Stomach smooth muscle (tissue), 2 donors: ENCODE measurements at regions not wholly inside any gene's neighbourhood (a gene's known extent, or its start where the extent isn't known, plus 50 kb on each side); places are given as distances from the start of the nearest gene placed in this dataset.

Source experiments
- H3K27ac ChIP-seq: one replicate; pipeline ENCODE4 v1.7.0; 2013; ENCODE audit warnings: mild to moderate bottlenecking, low read length, inconsistent platforms
- H3K27me3 ChIP-seq, 2 donors: one replicate each; pipeline ENCODE4 v1.7.0; 2013; ENCODE audit warnings: low read length in 2 of 2; ENCODE audit not compliant: insufficient read depth in 2 of 2, control insufficient read depth in 1 of 2
- H3K36me3 ChIP-seq, 2 donors: one replicate each; pipeline ENCODE4 v1.7.0; 2013; ENCODE audit warnings: low read length in 2 of 2; ENCODE audit not compliant: control insufficient read depth in 2 of 2, insufficient read depth in 2 of 2
- H3K4me1 ChIP-seq: one replicate; pipeline ENCODE4 v1.7.0; 2013; ENCODE audit warnings: low read length; ENCODE audit not compliant: control insufficient read depth, insufficient read depth
- H3K4me3 ChIP-seq, 2 donors: one replicate each; pipeline ENCODE4 v1.7.0; 2013; ENCODE audit warnings: low read length in 2 of 2
- H3K9ac ChIP-seq, 2 donors: one replicate each; pipeline ENCODE4 v1.7.0; 2013; ENCODE audit warnings: low read length in 2 of 2, mild to moderate bottlenecking in 1 of 2
- H3K9me3 ChIP-seq, 2 donors: one replicate each; pipeline ENCODE4 v1.7.0; 2013; ENCODE audit warnings: low read length in 2 of 2; ENCODE audit not compliant: control insufficient read depth in 2 of 2
- donor health status: healthy.
- donor health status: Pancreatic carcinoma.

DNA sequence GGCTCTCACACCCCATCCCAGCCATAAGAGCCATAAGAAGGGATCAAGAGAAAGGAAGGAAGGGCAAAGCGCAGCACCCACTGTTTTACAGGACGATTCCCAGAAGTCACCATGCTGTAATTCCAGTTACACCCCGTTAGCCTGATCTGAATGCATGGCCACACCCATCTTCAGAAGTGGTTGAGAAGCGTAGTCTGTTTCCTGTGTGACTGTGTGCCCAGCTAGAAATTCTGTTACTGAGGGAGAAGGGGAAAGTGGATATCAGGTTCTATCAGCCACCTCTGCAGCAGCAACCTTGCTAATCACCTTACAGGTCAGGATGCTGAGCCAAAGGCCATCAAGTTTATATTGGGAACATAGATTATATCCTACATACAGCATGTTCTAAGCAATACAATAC is 260.0 kb downstream of the ABHD5 start:
- Histone ChIP-seq H3K27ac (no peak overlapping the region), H3K4me1 (no peaks in the 10 kb centered on the region), H3K9ac (no peak overlapping the region), H3K36me3 (no peaks in the 10 kb centered on the region), H3K4me3 (no peak overlapping the region), H3K9me3 (no peaks in the 10 kb centered on the region), H3K27me3 (peaks cover 9 to 16% of the 10 kb centered on the region in 2 donors)

DNA sequence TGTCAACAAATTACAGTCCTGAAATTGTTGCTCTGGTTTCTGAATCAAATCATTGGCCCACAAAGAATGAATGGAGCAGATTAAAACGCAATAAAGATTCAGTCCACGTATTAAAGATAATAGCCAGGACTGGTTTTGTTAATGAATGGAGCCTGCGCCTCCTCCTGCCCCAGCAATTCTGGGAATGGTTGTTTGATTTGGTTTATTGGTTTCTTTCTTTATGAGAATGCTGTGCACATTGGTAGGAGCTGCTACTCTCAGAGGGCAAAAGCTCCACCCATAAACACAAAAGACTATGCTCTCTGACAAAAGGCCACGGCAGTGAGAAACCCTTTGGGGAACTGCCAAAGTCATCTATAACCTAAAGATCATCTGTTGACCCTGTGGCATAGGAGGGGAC is 261.1 kb downstream of the ABHD5 start:
- Histone ChIP-seq H3K9me3 (no peaks in the 10 kb centered on the region), H3K27me3 (peaks cover 9 to 16% of the 10 kb centered on the region in 2 donors), H3K4me3 (no peak overlapping the region), H3K9ac (no peak overlapping the region), H3K4me1 (no peaks in the 10 kb centered on the region), H3K27ac (no peak overlapping the region), H3K36me3 (no peaks in the 10 kb centered on the region)

DNA sequence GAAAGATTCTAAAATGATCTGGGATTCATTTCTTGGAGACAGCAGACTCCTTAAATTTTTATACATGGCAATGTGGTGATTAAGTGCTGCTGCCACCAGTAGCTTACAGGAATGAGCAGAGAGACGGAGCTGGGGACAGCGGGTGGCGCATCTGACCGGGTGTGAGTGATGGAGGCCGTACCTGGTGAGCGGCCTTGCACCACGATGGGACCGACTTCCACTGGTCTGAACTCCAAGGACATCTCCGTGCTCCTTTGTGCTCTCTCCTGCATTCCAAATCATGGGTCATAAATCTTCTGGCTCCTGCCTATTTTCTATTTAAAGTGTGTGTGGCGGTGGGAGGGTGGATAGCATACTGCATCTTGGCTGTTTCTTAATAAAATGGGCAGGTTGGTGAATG is 262.6 kb downstream of the ABHD5 start:
- H3K4me1 ChIP-seq = no peaks in the 10 kb centered on the region
- no peak overlapping the region for H3K27ac ChIP-seq
- no peak overlapping the region for H3K9ac ChIP-seq

DNA sequence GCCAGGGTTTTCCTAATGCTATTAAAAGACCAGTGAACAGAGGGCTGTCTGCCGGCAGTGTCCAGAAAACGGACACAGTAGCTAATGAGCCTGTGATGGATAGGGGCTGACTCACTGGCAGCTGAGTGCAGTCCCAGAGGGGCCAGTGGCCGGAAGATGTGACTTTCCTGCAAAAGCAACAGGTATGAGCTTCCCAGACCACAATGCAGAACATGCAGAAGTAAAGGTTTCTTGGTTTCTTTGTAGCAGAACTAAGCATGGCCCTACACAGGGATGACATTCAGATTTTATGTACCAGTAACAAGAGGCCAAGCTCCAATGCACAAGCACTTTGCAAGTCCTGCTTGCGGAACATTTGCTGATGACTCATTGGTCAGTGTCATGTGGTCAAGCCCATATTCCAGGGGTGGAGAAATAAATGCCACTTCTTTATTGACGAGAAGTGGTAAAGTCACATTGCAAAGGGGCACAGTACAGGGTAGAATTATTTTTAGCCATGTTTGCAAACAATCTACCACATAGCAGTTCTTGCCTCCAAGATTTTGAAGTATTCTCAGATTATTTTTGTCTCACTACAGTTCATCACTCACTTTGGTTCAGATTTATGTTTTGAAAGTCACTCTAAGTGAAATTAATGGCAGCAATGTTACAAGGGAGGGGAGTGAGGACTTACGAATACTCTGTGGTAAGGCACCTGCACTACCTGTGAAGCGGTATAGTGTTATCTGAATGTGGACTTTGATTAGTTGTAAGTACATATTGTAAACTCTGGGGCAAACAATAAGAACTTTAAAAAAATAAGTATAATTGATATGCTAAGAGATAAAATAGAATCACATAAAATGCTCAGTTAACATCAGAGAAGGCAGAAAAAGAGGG is 263.3 kb downstream of the ABHD5 start:
- H3K36me3 ChIP-seq = no peaks in the 10 kb centered on the region
- H3K27ac ChIP-seq = no peak overlapping the region
- H3K9ac ChIP-seq = no peak overlapping the region
- H3K9me3 ChIP-seq = no peaks in the 10 kb centered on the region
- H3K27me3 ChIP-seq = peaks cover 9 to 18% of the 10 kb centered on the region in 2 donors
- H3K4me1 ChIP-seq = no peaks in the 10 kb centered on the region
- no peak overlapping the region for H3K4me3 ChIP-seq

More for the DNA sequence above, 262.6 kb downstream of the ABHD5 start:
- H3K36me3 ChIP-seq = no peaks in the 10 kb centered on the region
- peaks cover 9 to 20% of the 10 kb centered on the region in 2 donors for H3K27me3 ChIP-seq
- H3K9me3 ChIP-seq = no peaks in the 10 kb centered on the region
- H3K4me3 ChIP-seq = no peak overlapping the region

DNA sequence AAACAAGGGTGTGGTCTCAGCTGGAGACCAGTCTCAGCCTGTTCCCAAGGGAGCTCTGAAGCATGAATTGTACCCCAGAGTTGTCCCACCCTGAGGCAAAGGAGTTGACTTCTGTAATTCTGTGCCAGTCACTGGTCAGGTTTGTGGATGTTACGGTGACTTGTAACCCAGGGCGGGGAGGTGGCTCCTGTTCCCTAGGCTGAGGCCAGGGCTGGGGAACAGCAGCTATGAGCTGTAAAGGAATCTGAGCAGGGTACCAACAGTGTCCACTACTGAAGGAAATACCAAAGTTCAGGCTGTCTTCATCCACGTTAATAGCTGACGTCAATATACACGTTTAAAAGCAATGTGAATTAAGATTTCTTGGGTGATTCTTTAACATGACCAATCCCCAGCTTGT is 266.2 kb downstream of the ABHD5 start:
- H3K36me3 ChIP-seq = no peaks in the 10 kb centered on the region
- no peaks in the 10 kb centered on the region for H3K4me1 ChIP-seq
- no peak overlapping the region for H3K9ac ChIP-seq
- no peak overlapping the region for H3K27ac ChIP-seq
- H3K4me3 ChIP-seq = no peak overlapping the region
- H3K9me3 ChIP-seq = no peaks in the 10 kb centered on the region
- H3K27me3 ChIP-seq = peaks cover 9 to 14% of the 10 kb centered on the region in 2 donors

DNA sequence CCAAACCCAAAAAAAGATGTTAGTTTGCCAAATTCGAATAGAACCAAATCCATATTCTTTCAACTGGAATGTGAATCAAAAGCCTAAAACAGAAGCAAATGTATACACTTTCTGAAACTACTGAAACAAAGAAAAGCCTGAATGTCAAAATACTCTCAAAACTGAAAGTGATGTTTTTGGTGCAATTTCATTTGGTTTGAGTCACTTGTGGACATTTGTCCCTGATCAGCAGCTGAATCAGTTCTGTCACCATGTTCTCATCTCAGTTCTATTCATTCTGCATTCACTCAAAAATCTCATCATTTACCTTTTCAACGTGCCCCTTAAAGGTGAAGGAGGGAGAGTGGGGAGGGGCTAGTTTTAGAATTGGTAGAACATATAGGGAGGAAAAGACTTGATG is 266.8 kb downstream of the ABHD5 start:
- H3K9ac ChIP-seq = no peak overlapping the region
- no peaks in the 10 kb centered on the region for H3K36me3 ChIP-seq
- no peaks in the 10 kb centered on the region for H3K9me3 ChIP-seq
- H3K27me3 ChIP-seq = peaks cover 8 to 14% of the 10 kb centered on the region in 2 donors
- no peak overlapping the region for H3K27ac ChIP-seq
- no peaks in the 10 kb centered on the region for H3K4me1 ChIP-seq
- H3K4me3 ChIP-seq = no peak overlapping the region

DNA sequence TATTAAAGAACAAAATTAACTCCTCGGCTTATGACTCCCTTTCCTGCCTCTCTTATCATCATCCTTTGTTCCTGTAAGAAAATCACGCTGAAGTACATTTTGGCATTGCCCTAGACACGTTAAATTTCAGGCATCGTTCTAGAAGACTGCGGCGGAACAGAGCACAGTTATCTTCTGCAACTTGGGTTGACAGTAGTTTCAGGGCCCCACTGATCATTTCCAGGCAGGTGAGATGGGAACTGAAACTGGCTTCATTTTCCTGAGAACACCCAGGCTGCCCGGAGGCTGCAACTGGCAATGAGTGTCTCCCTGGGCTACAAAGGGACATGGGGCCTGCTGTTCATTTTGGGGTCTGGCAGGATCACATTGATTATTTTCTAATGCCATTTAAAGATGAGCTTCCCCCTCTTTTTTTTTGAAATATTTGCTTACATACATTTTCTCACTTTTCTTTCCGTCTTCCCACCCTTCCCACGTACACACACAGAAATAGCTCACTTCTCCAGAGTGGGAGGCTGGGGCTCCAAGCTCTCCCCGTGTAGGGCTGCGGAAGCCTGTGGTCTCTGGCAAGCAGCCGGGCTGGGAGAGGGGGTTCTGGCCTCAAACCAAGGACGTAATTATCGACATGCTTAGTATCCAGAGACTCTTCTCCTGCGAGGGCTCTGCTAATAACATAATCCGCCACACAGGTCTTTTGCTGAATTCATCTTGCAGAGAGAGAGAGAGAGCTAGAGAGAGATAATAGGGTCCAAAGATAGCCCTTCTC is 267.4 kb downstream of the ABHD5 start:
- H3K36me3 ChIP-seq = no peaks in the 10 kb centered on the region
- no peaks in the 10 kb centered on the region for H3K9me3 ChIP-seq
- H3K9ac ChIP-seq = no peak overlapping the region
- peaks cover 7 to 14% of the 10 kb centered on the region in 2 donors for H3K27me3 ChIP-seq
- no peaks in the 10 kb centered on the region for H3K4me1 ChIP-seq
- no peak overlapping the region for H3K4me3 ChIP-seq
- no peak overlapping the region for H3K27ac ChIP-seq

DNA sequence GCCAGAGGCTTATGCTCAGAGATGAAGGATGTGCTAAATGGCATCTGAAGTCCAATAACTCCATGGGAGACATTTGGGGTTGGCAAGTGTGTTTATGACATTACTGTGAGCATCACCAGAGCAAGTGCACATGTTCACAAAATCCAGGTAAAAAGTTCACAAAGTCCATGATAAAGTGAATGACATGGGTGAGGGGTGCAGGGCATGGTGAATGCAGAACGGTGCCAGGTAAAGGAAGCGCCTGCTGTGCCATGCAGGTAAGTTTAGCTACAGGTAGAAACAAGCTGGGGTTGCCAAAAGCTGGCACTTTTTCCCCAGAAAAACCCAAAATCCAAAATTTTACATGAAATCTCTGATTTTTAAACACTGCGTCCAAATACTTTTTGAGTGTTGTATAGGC is 268.2 kb downstream of the ABHD5 start:
- H3K4me1 ChIP-seq = no peaks in the 10 kb centered on the region
- H3K27ac ChIP-seq = no peak overlapping the region
- H3K9me3 ChIP-seq = no peaks in the 10 kb centered on the region
- no peak overlapping the region for H3K9ac ChIP-seq
- no peaks in the 10 kb centered on the region for H3K36me3 ChIP-seq
- no peak overlapping the region for H3K4me3 ChIP-seq
- H3K27me3 ChIP-seq = peaks cover 2 to 10% of the 10 kb centered on the region in 2 donors

DNA sequence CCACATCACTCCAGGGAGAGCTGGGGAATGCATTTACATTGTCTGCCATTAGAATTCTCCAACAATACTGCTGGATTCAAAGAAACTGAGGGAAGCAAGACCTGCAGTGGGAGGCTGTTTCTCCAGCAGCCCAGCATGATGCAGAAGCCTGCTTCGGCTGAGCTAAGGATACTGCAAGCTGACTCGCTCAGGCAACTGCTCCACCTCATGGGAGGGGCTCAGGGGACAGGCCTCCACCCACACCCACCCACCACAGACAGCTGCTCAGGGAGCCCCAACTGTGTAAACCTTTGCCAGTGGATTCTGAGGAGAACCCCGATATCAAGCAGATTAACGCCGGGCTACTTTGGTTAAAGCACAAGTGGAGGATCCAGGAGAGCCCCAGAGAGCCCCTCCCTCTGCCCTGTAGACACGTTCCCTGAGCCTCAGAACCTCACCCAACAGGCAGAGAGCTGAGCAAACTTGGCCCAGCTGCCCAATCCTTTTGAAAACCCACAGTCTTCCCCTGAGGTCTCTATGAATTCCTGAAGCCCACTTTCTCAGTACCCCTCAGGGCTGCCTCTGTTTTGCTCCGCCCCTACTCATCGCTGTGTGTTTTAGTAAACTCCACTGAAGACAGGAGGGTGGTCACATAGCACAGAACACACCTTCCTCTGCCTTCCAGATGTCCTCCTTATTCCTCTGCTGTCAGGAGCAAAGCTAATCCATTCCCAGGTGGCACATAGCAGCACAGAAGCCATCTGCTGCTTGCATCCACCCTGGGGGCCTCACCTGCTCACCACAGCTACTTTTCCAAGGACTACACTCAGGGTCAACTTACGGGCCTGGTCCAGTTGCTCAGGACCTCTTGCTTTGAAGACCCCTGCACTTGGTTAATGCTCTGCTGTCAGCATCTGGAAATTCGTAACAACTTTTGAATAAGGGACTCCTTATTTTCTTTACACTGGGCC is 269.0 kb downstream of the ABHD5 start:
- Histone ChIP-seq H3K9me3 (no peaks in the 10 kb centered on the region), H3K27ac (no peak overlapping the region), H3K27me3 (peaks cover 2 to 9% of the 10 kb centered on the region in 2 donors), H3K4me3 (no peak overlapping the region), H3K36me3 (no peaks in the 10 kb centered on the region), H3K4me1 (no peaks in the 10 kb centered on the region), H3K9ac (no peak overlapping the region)

DNA sequence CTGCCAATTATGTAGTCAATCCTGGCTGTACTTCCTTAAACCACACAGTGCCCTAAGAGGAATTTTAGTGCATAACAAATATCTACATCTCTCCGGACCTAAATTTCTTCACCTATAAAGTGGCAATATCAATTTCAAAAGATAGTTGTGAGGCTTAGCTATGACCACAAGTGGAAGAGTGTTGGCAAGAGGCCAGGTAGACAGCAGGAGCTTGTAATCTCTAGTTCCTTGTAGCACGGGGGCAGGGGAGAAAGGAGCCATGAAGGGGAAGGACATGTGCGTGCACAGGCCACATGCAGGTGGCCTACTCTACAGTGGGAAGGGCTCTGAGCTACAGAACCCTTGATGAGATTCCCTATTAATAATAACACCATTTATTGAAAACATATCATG is 269.7 kb downstream of the ABHD5 start:
- no peak overlapping the region for H3K4me3 ChIP-seq
- H3K9me3 ChIP-seq = no peaks in the 10 kb centered on the region
- peaks cover 0 to 6% of the 10 kb centered on the region in 2 donors for H3K27me3 ChIP-seq
- H3K4me1 ChIP-seq = no peaks in the 10 kb centered on the region
- H3K9ac ChIP-seq = no peak overlapping the region
- no peak overlapping the region for H3K27ac ChIP-seq
- no peaks in the 10 kb centered on the region for H3K36me3 ChIP-seq
